DND-41 (cell line): ENCODE measurements at regions not wholly inside any gene's neighbourhood (a gene's known extent, or its start where the extent isn't known, plus 50 kb on each side); places are given as distances from the start of the nearest gene placed in this dataset.

Source experiments
- ATAC-seq: fragments of 200-7000 bp; cut with Tn5 transposase; 3 replicates; pipeline ENCODE4 v1.9.1; 2021; ENCODE audit warnings: low read depth; ENCODE audit not compliant: insufficient read depth
- DNase-seq: peaks from one replicate; pipeline ENCODE4 v3.0.0-alpha.2; 2020
- H2AFZ ChIP-seq: 2 replicates; pipeline ENCODE4 v1.6.0; 2012; ENCODE audit warnings: low read depth, low read length
- H3K27ac ChIP-seq: 2 replicates; pipeline ENCODE4 v1.5.1; 2012; ENCODE audit warnings: low read length, inconsistent platforms
- H3K27me3 ChIP-seq: fragments of 200-600 bp; sonication (generic); 2 replicates; pipeline ENCODE4 v1.6.0; 2012; ENCODE audit warnings: low read length, mild to moderate bottlenecking, inconsistent platforms; ENCODE audit not compliant: insufficient read depth, poor library complexity
- H3K36me3 ChIP-seq: 2 replicates; pipeline ENCODE4 v1.5.1; 2012; ENCODE audit warnings: low read length, inconsistent platforms; ENCODE audit not compliant: insufficient read depth
- H3K4me1 ChIP-seq: 2 replicates; pipeline ENCODE4 v1.5.1; 2012; ENCODE audit warnings: mild to moderate bottlenecking, low read length; ENCODE audit not compliant: insufficient read depth
- H3K4me2 ChIP-seq: 2 replicates; pipeline ENCODE4 v1.6.0; 2012; ENCODE audit warnings: mild to moderate bottlenecking, moderate library complexity, low read length, inconsistent platforms; ENCODE audit not compliant: insufficient read depth
- H3K4me3 ChIP-seq, 2 experiments: fragments of 200-600 bp in 1 of 2; shearing (Covaris generic) in 1 of 2; 2 replicates each; pipeline ENCODE4 v1.5.1; 2012 to 2016; ENCODE audit warnings: inconsistent platforms in 2 of 2, low read length in 2 of 2, mild to moderate bottlenecking in 2 of 2, low read depth in 1 of 2, moderate library complexity in 1 of 2
- H3K79me2 ChIP-seq: 2 replicates; pipeline ENCODE4 v1.6.0; 2012; ENCODE audit warnings: low read length, inconsistent platforms; ENCODE audit not compliant: insufficient read depth
- H3K9ac ChIP-seq: 2 replicates; pipeline ENCODE4 v1.6.0; 2012; ENCODE audit warnings: low read depth, mild to moderate bottlenecking, inconsistent platforms, low read length, moderate library complexity
- H3K9me3 ChIP-seq: 2 replicates; pipeline ENCODE4 v1.5.1; 2012; ENCODE audit warnings: low read length, moderate library complexity, mild to moderate bottlenecking, inconsistent platforms; ENCODE audit not compliant: insufficient read depth, severe bottlenecking
- H4K20me1 ChIP-seq: 2 replicates; pipeline ENCODE4 v1.6.0; 2012; ENCODE audit warnings: low read length; ENCODE audit not compliant: insufficient read depth
- CTCF ChIP-seq: IDR thresholded peaks from 2 replicates; pipeline ENCODE4 v1.5.1; 2012; ENCODE audit warnings: borderline replicate concordance, low read length, moderate library complexity, mild to moderate bottlenecking; ENCODE audit not compliant: poor library complexity, severe bottlenecking; ENCODE audit errors: extremely low read depth
- EZH2 ChIP-seq: IDR thresholded peaks from 3 replicates; pipeline ENCODE4 v1.6.1; 2012; ENCODE audit warnings: borderline replicate concordance, low read depth, mild to moderate bottlenecking, moderate library complexity, low read length, inconsistent platforms; ENCODE audit not compliant: severe bottlenecking

GRCh38 chr17:53649201-53649600 is 173.5 kb upstream of the KIF2B start:
- no peaks in the 10 kb centered on the region for H3K9me3 ChIP-seq
- no peaks in the 10 kb centered on the region for H3K27me3 ChIP-seq
- no peak overlapping the region for H2AFZ ChIP-seq
- no peak for ATAC-seq
- H3K79me2 ChIP-seq: no peaks in the 10 kb centered on the region
- H3K4me2 ChIP-seq: no peak overlapping the region
- no peaks in the 10 kb centered on the region for H4K20me1 ChIP-seq
- no peak overlapping the region for H3K27ac ChIP-seq
- TF ChIP-seq EZH2 (no peak), CTCF (no peak)
- no peak for DNase-seq
- H3K9ac ChIP-seq: no peak overlapping the region
- no peaks in the 10 kb centered on the region for H3K4me1 ChIP-seq
- no peaks in the 10 kb centered on the region for H3K36me3 ChIP-seq
- H3K4me3 ChIP-seq: no peak overlapping the region

GRCh38 chr17:53646835-53647234 is 175.9 kb upstream of the KIF2B start:
- H3K4me3 ChIP-seq: no peak overlapping the region
- ATAC-seq (no peak), DNase-seq (no peak)
- H3K9me3 ChIP-seq: no peaks in the 10 kb centered on the region
- H3K27ac ChIP-seq: no peak overlapping the region
- H3K79me2 ChIP-seq: no peaks in the 10 kb centered on the region
- no peak overlapping the region for H3K4me2 ChIP-seq
- no peaks in the 10 kb centered on the region for H3K27me3 ChIP-seq
- no peak for TF ChIP-seq EZH2
- no peak for TF ChIP-seq CTCF
- no peaks in the 10 kb centered on the region for H3K4me1 ChIP-seq
- no peak overlapping the region for H3K9ac ChIP-seq
- no peak overlapping the region for H2AFZ ChIP-seq
- H4K20me1 ChIP-seq: no peaks in the 10 kb centered on the region
- no peaks in the 10 kb centered on the region for H3K36me3 ChIP-seq

GRCh38 chr17:53640808-53641207 is 181.9 kb upstream of the KIF2B start:
- H3K79me2 ChIP-seq: no peaks in the 10 kb centered on the region
- H3K9me3 ChIP-seq: no peaks in the 10 kb centered on the region
- no peak overlapping the region for H3K4me3 ChIP-seq
- TF ChIP-seq EZH2 (no peak), CTCF (no peak)
- ATAC-seq (no peak), DNase-seq (no peak)
- H3K27ac ChIP-seq: no peak overlapping the region
- no peak overlapping the region for H3K4me2 ChIP-seq
- H2AFZ ChIP-seq: no peak overlapping the region
- no peaks in the 10 kb centered on the region for H3K4me1 ChIP-seq
- H3K9ac ChIP-seq: no peak overlapping the region
- H4K20me1 ChIP-seq: no peaks in the 10 kb centered on the region
- no peaks in the 10 kb centered on the region for H3K27me3 ChIP-seq
- no peaks in the 10 kb centered on the region for H3K36me3 ChIP-seq

- no peak overlapping the region for H3K4me3 ChIP-seq
- H2AFZ ChIP-seq: no peak overlapping the region
- ATAC-seq (no peak), DNase-seq (no peak)
- H3K27me3 ChIP-seq: no peaks in the 10 kb centered on the region
- no peak overlapping the region for H3K9ac ChIP-seq
- H4K20me1 ChIP-seq: no peaks in the 10 kb centered on the region
- no peaks in the 10 kb centered on the region for H3K9me3 ChIP-seq
- H3K4me2 ChIP-seq: no peak overlapping the region
- H3K79me2 ChIP-seq: no peaks in the 10 kb centered on the region
- no peaks in the 10 kb centered on the region for H3K4me1 ChIP-seq
- no peaks in the 10 kb centered on the region for H3K36me3 ChIP-seq
- TF ChIP-seq CTCF (no peak), EZH2 (no peak)
- no peak overlapping the region for H3K27ac ChIP-seq
Measured at GRCh38 chr17:53635444-53635843, 187.3 kb upstream of the KIF2B start.
